Neural progenitor cell (in vitro differentiated cells): ENCODE measurements at regions not wholly inside any gene's neighbourhood (a gene's known extent, or its start where the extent isn't known, plus 50 kb on each side); places are given as distances from the start of the nearest gene placed in this dataset.

ENCODE experiments used
- DNase-seq: peaks from one replicate; pipeline ENCODE4 v3.0.0-alpha.2; 2016; ENCODE audit warnings: low spot score
- H2AFZ ChIP-seq: fragments of 200-600 bp; sonication (generic); replicated peaks from 2 replicates; pipeline ENCODE4 v1.6.1; 2016; ENCODE audit warnings: antibody characterized with exemption
- H3F3A ChIP-seq: fragments of 200-600 bp; sonication (generic); 2 replicates; pipeline ENCODE4 v1.6.1; 2016; ENCODE audit warnings: antibody characterized with exemption, low read depth
- H3K27ac ChIP-seq: fragments of 200-600 bp; sonication (generic); 2 replicates; pipeline ENCODE4 v1.5.1; 2016; ENCODE audit warnings: mild to moderate bottlenecking
- H3K27me3 ChIP-seq: fragments of 200-600 bp; sonication (generic); 2 replicates; pipeline ENCODE4 v1.6.1; 2016; ENCODE audit warnings: mild to moderate bottlenecking, moderate library complexity
- H3K36me3 ChIP-seq: fragments of 200-600 bp; sonication (generic); 2 replicates; pipeline ENCODE4 v1.5.1; 2016
- H3K4me1 ChIP-seq: fragments of 200-600 bp; sonication (generic); 2 replicates; pipeline ENCODE4 v1.6.1; 2016; ENCODE audit warnings: mixed run types
- H3K4me2 ChIP-seq: fragments of 200-600 bp; sonication (generic); 2 replicates; pipeline ENCODE4 v1.6.1; 2016
- H3K4me3 ChIP-seq: fragments of 200-600 bp; sonication (generic); 2 replicates; pipeline ENCODE4 v1.5.1; 2016
- H3K79me2 ChIP-seq: fragments of 200-600 bp; sonication (generic); 2 replicates; pipeline ENCODE4 v1.6.1; 2016; ENCODE audit warnings: low read depth
- H3K9ac ChIP-seq: fragments of 200-600 bp; sonication (generic); 2 replicates; pipeline ENCODE4 v1.6.1; 2016
- H3K9me3 ChIP-seq: fragments of 200-600 bp; sonication (generic); 2 replicates; pipeline ENCODE4 v1.5.1; 2016; ENCODE audit warnings: low read depth
- H4K20me1 ChIP-seq: fragments of 200-600 bp; sonication (generic); 2 replicates; pipeline ENCODE4 v1.6.1; 2016; ENCODE audit warnings: low read depth
- H3K27ac Mint-ChIP-seq: 3 replicates; pipeline ENCODE4 v1.8.0; 2021; ENCODE audit warnings: mixed read lengths
- H3K27me3 Mint-ChIP-seq: 2 replicates; pipeline ENCODE4 v1.8.0; 2022; ENCODE audit warnings: low read depth, mild to moderate bottlenecking, inconsistent platforms, moderate library complexity, mixed read lengths; ENCODE audit not compliant: insufficient read depth
- H3K36me3 Mint-ChIP-seq: 3 replicates; pipeline ENCODE4 v1.8.0; 2021; ENCODE audit warnings: mixed read lengths
- H3K4me1 Mint-ChIP-seq: 3 replicates; pipeline ENCODE4 v1.8.0; 2021; ENCODE audit warnings: mixed read lengths
- H3K4me3 Mint-ChIP-seq: 3 replicates; pipeline ENCODE4 v1.8.0; 2021; ENCODE audit warnings: mild to moderate bottlenecking, moderate library complexity, mixed read lengths
- H3K9me3 Mint-ChIP-seq: 3 replicates; pipeline ENCODE4 v1.8.0; 2020; ENCODE audit warnings: mixed read lengths
- EZH2 ChIP-seq: fragments of 200-600 bp; sonication (generic); IDR thresholded peaks from 2 replicates; pipeline ENCODE4 v1.6.1; 2017; ENCODE audit warnings: antibody characterized with exemption, mild to moderate bottlenecking, moderate library complexity
- EZH2phosphoT487 ChIP-seq: fragments of 200-600 bp; sonication (generic); IDR thresholded peaks from 2 replicates; pipeline ENCODE4 v1.6.1; 2017; ENCODE audit warnings: antibody characterized with exemption
- TF ChIP-seq, protein P1 (sequence below): fragments of 200-600 bp; sonication (generic); IDR thresholded peaks from 2 replicates; pipeline ENCODE4 v1.5.1; 2017; ENCODE audit warnings: antibody characterized with exemption, mild to moderate bottlenecking

DNA sequence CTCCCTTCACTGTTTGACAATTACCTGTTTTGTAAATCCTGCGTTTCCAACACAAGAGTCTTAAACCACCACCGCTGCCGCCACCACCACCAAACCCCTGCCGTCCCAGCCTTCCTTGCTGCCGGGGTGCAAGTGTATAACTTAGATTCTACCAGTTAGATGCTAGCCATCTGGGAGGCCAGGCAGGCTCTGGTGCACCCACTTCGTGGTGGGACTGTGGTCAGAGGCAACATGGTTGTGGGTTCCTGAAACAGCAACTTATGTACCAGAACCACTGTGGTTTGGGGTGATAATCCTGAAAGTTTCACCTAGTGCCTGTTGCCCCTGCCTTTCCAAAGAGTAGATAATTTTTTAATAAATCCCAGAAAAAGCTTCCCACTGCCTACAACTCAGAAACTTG is 510.5 kb downstream of the CCSER2 start:
- Mint-ChIP-seq H3K4me3 (no peak overlapping the region), H3K4me1 (peaks cover 10% of the 10 kb centered on the region), H3K27ac (no peak overlapping the region), H3K27me3 (peaks cover 4% of the 10 kb centered on the region), H3K9me3 (no peaks in the 10 kb centered on the region), H3K36me3 (no peaks in the 10 kb centered on the region)
- Histone ChIP-seq H4K20me1 (no peaks in the 10 kb centered on the region), H3K4me3 (no peak overlapping the region), H3K4me2 (no peak overlapping the region), H2AFZ (no peak overlapping the region), H3K4me1 (peaks cover 9% of the 10 kb centered on the region), H3F3A (no peaks in the 10 kb centered on the region), H3K27me3 (no peaks in the 10 kb centered on the region), H3K36me3 (no peaks in the 10 kb centered on the region), H3K79me2 (no peaks in the 10 kb centered on the region), H3K9me3 (no peaks in the 10 kb centered on the region), H3K9ac (no peak overlapping the region), H3K27ac (no peak overlapping the region)
- DNase-seq: no peak
- TF ChIP-seq EZH2phosphoT487 (no peak), EZH2 (no peak)
- TF ChIP-seq, protein P1, sequence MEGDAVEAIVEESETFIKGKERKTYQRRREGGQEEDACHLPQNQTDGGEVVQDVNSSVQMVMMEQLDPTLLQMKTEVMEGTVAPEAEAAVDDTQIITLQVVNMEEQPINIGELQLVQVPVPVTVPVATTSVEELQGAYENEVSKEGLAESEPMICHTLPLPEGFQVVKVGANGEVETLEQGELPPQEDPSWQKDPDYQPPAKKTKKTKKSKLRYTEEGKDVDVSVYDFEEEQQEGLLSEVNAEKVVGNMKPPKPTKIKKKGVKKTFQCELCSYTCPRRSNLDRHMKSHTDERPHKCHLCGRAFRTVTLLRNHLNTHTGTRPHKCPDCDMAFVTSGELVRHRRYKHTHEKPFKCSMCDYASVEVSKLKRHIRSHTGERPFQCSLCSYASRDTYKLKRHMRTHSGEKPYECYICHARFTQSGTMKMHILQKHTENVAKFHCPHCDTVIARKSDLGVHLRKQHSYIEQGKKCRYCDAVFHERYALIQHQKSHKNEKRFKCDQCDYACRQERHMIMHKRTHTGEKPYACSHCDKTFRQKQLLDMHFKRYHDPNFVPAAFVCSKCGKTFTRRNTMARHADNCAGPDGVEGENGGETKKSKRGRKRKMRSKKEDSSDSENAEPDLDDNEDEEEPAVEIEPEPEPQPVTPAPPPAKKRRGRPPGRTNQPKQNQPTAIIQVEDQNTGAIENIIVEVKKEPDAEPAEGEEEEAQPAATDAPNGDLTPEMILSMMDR: no peak

DNA sequence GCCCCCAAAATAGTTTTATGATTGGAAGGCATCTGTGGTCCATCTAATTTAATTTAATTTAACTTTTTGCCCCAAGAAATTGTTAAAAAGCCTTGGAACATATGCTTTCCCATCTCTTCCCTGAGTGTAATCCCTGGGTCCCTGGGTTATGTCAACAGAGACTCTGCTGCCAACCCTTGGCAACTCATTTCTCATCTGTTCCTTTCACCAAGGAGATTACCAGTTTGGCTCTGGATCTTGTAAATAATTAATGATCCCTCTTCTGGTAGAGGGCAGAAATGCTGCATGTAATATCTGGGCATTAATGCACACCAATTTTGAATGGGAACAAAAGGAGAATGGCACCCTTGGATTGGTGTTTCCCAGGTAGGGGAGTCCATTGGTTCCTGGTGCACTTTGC is 514.2 kb downstream of the CCSER2 start:
- DNase-seq: no peak
- H2AFZ ChIP-seq: no peak overlapping the region
- H3K36me3 ChIP-seq: no peaks in the 10 kb centered on the region
- Mint-ChIP-seq H3K9me3 (no peaks in the 10 kb centered on the region), H3K36me3 (no peaks in the 10 kb centered on the region), H3K4me3 (no peak overlapping the region), H3K27me3 (peaks cover 4% of the 10 kb centered on the region), H3K4me1 (peaks cover 25% of the 10 kb centered on the region), H3K27ac (no peak overlapping the region)
- H3K27ac ChIP-seq: no peak overlapping the region
- H3K9ac ChIP-seq: no peak overlapping the region
- H4K20me1 ChIP-seq: no peaks in the 10 kb centered on the region
- no peak overlapping the region for H3K4me3 ChIP-seq
- H3K4me1 ChIP-seq: peaks cover 16% of the 10 kb centered on the region
- no peak overlapping the region for H3K4me2 ChIP-seq
- no peaks in the 10 kb centered on the region for H3K79me2 ChIP-seq
- no peaks in the 10 kb centered on the region for H3K9me3 ChIP-seq
- no peaks in the 10 kb centered on the region for H3K27me3 ChIP-seq
- peaks cover 9% of the 10 kb centered on the region for H3F3A ChIP-seq
- TF ChIP-seq, protein P1: no peak
- no peak for TF ChIP-seq EZH2phosphoT487
- TF ChIP-seq EZH2: no peak

DNA sequence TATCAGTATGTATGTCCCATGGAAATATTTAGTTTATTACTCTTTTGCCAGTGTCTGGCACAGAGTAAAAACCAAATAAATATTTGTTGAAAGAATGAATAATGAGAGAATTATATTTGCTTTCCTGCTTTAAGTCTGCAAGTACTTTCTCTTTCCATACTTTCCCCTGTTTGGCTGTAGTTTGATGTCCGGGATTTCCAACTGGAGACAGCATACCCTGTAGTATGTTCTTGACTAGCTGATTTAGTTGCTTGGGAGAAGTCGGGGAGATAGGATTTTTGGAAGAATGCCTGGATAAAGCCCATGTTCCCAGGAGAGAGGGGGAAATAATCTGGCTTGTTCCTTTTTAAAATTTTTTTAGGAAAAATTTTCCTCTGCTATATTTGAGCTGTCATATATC is 516.1 kb downstream of the CCSER2 start:
- peaks cover 38% of the 10 kb centered on the region for H3K4me1 Mint-ChIP-seq
- peaks cover 16% of the 10 kb centered on the region for H3K4me1 ChIP-seq

More for the DNA sequence above, 516.1 kb downstream of the CCSER2 start:
- H3K27me3 Mint-ChIP-seq: peaks cover 4% of the 10 kb centered on the region
- H3K27ac Mint-ChIP-seq: no peak overlapping the region
- Histone ChIP-seq H3K4me2 (no peak overlapping the region), H3K9ac (no peak overlapping the region), H3K79me2 (no peaks in the 10 kb centered on the region), H3K36me3 (no peaks in the 10 kb centered on the region), H4K20me1 (no peaks in the 10 kb centered on the region), H3K27ac (no peak overlapping the region), H2AFZ (no peak overlapping the region), H3K9me3 (no peaks in the 10 kb centered on the region), H3F3A (peaks cover 11% of the 10 kb centered on the region), H3K4me3 (no peak overlapping the region), H3K27me3 (no peaks in the 10 kb centered on the region)
- DNase-seq: no peak
- H3K36me3 Mint-ChIP-seq: no peaks in the 10 kb centered on the region
- H3K9me3 Mint-ChIP-seq: no peaks in the 10 kb centered on the region
- no peak for TF ChIP-seq EZH2
- TF ChIP-seq, protein P1: no peak
- no peak for TF ChIP-seq EZH2phosphoT487
- no peak overlapping the region for H3K4me3 Mint-ChIP-seq
